PC-3 (cell line): ENCODE measurements at regions not wholly inside any gene's neighbourhood (a gene's known extent, or its start where the extent isn't known, plus 50 kb on each side); places are given as distances from the start of the nearest gene placed in this dataset.

ENCODE experiments used
- CTCF ChIP-seq: fragments of 300-600 bp; sonication (generic); conservative IDR thresholded peaks from 2 replicates; pipeline ENCODE4 v1.5.1; 2017; ENCODE audit warnings: antibody characterized with exemption, low read depth, mild to moderate bottlenecking, low read length
- EZH2 ChIP-seq: fragments of 300-600 bp; sonication (generic); IDR thresholded peaks from one replicate; pipeline ENCODE4 v1.6.1; 2017; ENCODE audit warnings: antibody characterized with exemption, mild to moderate bottlenecking, low read length; ENCODE audit not compliant: unreplicated experiment
- EZH2phosphoT487 ChIP-seq: fragments of 300-600 bp; sonication (generic); IDR thresholded peaks from 2 replicates; pipeline ENCODE4 v1.6.1; 2018; ENCODE audit warnings: mild to moderate bottlenecking, antibody characterized with exemption, low read length, borderline replicate concordance

GRCh38 chr5:173753307-173754168, 134.6 kb upstream of the CPEB4 start:
- TF ChIP-seq CTCF = no peak
- TF ChIP-seq EZH2 = no peak
- no peak for TF ChIP-seq EZH2phosphoT487
